SW 1271 (cell line): ENCODE measurements at regions not wholly inside any gene's neighbourhood (a gene's known extent, or its start where the extent isn't known, plus 50 kb on each side); places are given as distances from the start of the nearest gene placed in this dataset.
"Not testable (repeated sequence)": the region's sequence is repeated elsewhere in the genome, so short reads cannot be mapped to it uniquely, and the experiment has no call there.

Experiments
- DNase-seq, 2 experiments: peaks; one replicate each; lab custom pipeline; 2025; lab: John Stamatoyannopoulos, UW

DNA sequence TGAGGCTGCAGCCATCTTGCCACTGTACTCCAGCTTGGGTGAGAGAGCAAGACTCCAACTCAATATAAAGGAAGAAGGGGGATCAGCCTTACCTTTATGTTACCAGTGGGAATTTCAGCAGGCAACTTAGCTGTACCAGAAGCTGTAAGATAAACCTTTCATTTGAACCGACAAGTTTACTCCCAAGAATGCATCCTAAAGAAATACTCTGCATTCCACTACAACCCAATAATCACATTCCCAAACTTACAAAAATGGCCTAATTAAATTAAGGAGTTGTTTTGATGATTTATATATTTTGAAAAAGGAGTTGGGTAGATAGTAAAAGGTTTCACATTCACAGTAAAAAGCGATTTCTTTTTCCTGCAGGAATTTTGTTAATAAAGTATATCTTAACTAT lies 241.4 kb downstream of the TTC8 start:
- no peak for DNase-seq

GRCh38 chr14:89067293-89067972 lies 243.0 kb downstream of the TTC8 start:
- no peak for DNase-seq

- DNase-seq, result no peak
Observed at GRCh38 chr14:89078021-89078795, 253.8 kb downstream of the TTC8 start.

DNA sequence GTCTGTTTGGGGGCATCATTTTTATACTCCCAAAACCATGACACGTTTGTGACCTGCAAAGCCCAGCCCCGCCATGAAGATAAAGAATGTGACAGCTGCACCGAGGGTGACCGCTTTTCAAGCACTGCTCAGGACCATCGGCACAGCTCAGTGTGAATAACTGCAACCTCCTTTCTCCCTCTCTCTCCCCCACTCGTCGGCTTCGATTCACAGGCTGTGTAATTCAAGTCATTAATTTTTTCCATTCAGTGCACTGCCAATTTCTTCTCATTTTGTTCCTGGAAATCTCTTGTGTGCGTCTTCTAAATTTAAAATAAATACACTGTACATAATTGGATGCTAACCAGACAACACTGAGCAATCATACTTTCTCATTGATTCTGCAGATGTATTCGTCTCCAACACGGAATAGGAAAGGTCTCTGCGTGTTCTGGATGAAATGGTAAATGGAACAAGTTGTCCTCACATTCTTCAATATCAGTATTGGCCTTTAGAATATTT lies 260.8 kb downstream of the TTC8 start:
- no peak for DNase-seq

GRCh38 chr14:89085737-89086382 lies 261.4 kb downstream of the TTC8 start:
- DNase-seq, result no peak

DNA sequence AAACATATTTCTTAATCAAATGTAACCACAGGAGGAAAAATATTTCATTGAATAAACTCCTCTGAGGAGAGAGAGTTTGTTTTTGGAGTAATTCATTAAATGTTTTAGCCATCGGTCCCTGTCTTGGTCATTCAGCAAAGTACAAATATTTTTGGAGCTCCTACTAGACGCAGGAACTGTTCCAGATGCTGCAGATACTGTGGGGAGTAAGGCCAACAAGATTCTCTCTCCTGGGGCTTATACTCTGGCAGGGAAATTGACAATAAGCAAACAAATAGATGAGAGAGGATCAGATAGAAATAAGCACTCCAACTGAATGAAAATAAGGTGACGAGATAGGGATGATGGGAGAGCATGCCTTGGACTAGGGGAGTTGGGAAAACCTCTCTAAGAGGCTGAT lies 264.1 kb downstream of the TTC8 start:
- DNase-seq, result no peak

GRCh38 chr14:89089330-89089729 lies 264.9 kb downstream of the TTC8 start:
- DNase-seq, result no peak

- DNase-seq, result no peak
Observed at GRCh38 chr14:89091781-89092180, 267.3 kb downstream of the TTC8 start.

- DNase-seq, result no peak
Observed at GRCh38 chr14:89093083-89093730, 268.8 kb downstream of the TTC8 start.

GRCh38 chr14:89095036-89095435 lies 270.6 kb downstream of the TTC8 start:
- no peak for DNase-seq

DNA sequence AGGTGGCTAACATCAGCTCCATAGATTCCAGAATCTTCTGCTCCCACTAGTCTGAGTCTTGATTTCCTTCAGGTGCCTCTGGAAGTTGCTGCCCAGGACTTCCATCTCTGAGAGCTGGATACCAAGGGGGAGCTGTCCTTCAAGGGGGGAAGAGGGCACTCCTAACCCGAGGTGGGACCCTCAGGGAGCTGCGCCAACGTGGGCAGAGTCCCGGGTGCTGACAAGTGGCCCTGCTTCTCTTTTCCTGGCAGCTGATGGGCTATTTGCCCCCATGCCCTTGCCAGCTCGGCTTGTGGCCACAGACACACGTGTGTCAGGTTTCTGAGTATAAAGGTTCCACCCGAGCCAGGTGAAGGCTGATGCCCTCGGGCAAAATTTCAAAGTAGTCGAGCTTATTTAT lies 272.5 kb downstream of the TTC8 start:
- DNase-seq, result no peak

GRCh38 chr14:89098254-89098653 lies 273.8 kb downstream of the TTC8 start:
- no peak for DNase-seq

DNA sequence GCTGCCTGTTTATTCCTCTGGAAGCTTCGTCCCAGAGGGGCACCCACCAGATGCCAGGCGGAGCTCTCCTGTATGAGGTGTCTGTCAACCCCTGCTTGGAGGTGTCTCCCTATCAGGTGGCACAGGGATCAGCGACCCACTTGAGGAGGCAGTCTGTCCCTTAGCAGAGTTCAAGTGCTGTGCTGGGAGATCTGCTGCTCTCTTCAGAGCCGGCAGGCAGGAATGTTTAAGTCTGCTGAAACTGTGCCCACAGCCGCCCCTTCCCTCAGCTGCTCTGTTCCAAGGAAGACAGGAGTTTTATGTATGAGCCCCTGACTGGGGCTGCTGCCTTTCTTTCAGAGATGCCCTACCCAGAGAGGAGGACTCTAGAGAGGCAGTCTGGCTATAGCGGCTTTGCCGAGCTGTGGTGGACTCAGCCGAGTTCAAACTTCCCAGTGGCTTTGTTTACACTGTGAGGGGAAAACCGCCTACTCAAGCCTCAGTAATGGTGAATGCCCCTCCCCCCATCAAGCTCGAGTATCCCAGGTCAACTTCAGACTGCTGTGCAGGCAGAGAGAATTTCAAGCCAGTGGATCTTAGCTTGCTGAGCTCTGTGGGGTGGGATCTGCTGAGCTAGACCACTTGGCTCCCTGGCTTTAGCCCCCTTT lies 279.8 kb downstream of the TTC8 start:
- DNase-seq, result not testable (repeated sequence)

- not testable (repeated sequence) for DNase-seq
Observed at GRCh38 chr14:89104861-89105260, 280.4 kb downstream of the TTC8 start.
